Islet precursor cell (in vitro differentiated cells): ENCODE measurements at regions not wholly inside any gene's neighbourhood (a gene's known extent, or its start where the extent isn't known, plus 50 kb on each side); places are given as distances from the start of the nearest gene placed in this dataset.

Source experiments
- DNase-seq: peaks from one replicate; pipeline ENCODE4 v3.0.0-alpha.2; 2018

DNA sequence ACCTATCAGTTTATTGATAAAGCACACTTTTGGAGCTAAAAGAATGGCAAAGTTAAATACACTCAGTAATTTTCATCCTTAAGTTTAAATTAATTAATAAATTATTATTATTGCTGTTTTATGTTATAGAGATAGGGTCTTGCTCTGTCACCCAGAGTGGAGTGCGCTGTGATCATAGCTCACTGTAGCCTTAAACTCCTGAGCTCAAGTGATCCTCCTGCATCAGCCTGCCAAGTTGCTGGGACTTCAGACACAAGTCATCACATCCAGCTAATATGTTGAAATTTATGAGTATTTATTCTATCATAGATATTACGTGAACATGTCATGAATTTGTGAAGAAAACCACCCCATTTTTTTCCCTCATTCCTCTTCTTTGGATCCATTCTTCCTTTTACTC, 64.2 kb downstream of the GJA1 start:
- DNase-seq: no peak

DNA sequence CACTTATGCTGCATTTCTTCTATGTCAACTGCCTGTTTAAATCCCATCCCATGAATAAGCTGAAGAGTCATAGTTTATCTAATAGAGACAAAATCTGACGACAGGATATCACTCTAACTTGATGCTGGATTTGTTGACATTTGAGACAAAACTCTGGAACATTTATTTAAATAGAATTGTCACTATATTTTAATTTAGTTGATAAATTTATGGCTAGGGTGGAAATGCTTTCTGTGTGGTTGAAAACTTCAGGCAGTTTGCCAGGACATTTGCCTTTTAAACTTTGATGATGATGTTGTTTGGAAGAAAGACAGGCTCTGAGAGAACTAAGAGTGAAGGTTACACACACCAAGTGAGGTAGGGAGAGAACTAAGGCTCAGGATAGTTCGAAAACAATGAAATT, 68.1 kb downstream of the GJA1 start:
- DNase-seq: no peak

DNA sequence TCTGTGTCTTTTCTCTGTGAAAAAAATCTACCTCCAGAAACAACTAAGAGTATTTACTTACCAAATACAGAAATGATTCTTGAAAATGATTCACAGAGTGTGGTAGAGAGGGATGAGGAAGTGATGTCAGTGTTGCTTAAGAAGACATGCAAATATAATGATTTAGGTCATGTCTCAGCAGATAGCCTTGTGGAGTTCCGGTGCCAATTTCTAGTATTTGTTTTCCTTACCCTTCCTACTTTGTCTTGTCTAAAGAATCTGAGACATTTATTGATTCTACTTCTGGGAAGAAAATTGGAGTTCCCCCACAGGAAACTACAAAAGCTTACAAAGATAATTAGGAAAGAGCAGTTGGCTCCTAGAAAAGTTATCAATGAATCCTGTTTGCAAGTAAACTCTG, 68.8 kb downstream of the GJA1 start:
- DNase-seq: no peak

DNA sequence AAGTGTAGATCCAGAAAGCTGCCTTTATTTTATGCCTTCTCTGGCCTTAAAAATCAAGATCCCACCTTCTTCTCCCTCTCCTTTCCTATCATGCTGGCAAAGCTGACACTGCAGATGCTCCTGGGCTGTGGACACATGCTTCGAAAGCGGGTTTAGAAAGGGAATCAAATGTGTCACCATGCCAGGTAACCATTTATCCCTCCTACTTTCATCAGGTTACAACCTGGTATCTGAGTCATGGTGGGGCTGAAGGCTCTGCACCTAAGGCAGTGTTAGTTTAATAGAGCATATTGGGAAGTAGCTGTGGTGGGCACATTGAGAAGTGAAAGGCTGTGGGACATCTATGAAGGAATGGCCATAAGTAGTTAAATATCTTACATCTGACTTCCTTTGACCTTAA, 69.8 kb downstream of the GJA1 start:
- DNase-seq: no peak

DNA sequence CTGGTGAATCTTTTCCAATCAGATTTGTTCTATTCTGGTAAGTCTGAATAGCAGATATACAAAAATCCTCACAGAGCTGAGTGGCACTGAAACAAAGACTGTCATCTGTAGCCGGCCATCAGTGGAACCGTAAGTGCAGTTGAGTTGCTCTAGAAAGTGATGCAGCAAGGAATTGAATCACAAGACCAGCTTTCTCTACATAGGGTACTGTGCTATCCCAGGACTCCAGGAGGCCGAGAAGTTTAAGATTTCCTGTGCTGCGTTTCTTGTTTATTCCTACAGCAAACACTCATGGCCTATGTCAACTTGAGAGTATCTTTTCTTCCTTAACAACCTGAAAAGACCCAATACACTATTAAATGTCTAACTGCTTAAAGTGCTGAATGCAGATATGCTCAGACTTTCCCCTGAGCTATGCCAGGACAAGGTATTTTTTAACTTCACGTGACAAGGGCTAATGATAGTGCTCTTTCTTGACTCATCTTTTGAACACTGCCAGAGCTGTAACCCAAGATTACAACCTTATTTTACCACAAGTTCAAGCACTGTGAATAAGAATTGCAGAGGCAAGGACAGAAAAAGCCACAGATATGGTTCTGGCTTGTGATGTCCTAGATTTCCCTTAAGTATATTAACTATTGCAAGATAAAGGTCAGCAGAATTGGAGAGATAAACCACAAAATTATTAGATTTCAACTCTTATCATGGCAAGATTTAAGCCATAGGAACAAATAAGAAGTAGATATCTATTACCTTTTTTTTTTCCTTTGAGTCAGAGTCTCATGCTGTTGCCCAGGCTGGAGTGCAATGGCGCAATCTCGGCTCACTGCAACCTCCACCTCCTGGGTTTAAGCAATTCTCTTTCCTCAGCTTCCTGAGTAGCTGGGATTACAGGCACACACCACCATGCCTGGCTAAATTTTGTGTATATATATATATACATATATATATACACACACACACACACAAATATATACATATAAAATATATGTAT, 71.6 kb downstream of the GJA1 start:
- DNase-seq: no peak

DNA sequence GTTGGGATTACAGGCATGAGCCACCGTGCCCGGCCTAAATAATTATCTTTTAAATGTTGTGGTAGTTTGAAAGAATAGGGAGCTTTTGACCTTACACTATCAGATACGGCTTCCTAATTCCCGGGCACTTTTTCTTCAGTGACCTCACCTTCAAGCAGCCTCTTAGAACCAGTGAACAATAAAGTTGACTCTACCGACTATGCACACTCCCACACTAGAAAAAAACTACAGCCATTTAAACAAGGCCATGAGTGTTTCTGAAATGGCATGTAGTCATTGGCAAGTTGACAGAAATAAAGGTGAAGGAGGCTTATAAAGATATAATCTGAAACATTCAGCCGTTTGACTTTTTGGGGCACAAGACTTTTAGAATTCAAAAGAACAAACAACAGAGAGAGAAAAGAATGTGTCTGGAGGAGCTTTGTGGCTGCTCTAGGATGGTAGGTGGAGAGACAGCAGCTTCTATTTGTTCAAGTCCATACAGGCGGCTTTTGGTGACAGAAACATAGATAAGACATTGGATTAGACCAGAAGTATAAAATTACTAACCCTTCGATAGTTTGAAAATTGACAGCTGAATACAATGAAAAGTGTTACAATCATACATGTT, 75.2 kb downstream of the GJA1 start:
- no peak for DNase-seq

DNA sequence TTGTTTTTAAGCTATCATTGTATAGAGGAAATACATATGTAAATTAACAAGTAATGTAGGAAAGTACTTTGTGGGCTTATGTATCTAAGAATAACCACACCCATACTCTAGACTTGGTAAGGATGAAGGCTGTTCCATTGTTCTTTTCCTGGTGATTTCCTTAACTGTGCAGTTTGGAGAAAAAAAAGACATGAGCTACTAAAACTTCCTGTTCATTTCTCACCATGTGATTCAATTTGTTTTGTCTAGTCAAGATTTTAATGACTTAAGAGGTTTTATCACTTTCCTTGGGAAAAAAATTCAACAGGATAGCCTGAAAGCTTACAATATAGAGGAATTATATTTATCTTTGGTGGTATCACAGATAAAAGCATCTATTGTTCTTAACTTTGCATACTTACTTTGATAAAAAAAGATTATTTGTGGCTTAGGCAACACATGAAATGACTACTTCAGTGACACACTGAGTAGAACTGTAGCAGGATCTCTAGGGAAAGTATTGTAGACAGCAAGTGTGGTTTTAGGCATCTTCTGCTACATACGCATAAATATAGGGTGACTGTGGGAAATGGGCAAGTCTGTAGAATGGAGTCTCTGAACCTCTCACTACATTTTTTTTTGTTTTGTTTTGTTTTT, 80.3 kb downstream of the GJA1 start:
- DNase-seq: no peak

DNA sequence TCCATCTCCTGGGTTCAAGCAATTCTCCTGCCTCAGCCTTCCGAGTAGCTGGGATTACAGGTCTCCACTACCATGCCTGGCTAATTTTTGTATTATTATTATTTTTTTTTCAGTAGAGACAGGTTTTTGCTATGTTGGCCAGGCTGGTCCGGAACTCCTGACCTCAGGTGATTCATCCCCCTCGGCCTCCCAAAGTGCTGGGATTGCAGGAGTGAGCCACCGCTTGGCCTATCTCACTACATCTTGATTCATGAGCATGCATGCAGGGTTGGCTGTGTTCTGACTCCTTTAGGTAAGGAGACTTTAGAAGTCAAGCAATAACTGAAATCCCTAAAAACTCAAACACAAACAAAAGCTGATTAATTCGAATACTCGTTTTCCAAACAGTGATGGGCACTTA, 80.9 kb downstream of the GJA1 start:
- no peak for DNase-seq

DNA sequence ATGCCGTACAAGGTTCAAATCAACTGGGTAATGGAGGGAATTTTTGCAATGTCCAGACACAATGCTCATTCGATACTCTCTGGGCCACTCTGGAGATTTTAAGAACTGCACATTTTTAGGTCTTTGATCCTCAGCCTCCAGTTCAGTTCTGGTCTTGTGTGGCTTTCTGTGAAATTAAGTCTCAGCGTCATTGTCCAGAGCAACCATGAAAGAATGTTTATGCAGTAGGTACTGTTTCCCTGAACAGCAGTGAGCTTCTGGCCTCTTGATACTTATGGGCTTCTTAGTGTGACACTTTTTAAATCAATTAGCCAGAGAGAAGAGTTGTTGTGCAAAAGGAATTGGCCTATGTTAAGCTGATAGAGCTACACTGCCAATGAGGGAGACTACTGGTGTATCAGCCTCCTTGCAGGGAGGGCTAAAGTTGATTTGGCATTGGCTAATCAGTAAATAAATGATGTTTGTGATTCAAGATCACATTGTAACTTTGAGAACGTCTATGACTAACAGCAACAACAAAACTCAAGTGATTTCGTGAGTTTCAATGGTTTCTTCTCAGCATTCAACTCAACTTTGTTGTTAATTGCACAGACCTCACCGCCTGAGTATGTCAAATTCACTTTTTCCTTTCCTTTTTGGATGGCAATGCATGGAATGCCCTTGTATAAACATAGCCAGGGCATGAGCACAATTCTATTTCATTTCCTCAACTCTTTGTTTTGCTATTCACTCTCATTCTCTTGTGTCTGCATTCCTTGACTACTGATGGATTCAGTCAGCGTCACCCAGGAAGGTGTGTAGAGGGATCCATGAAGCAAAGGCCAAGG, 85.1 kb downstream of the GJA1 start:
- peak; percentile 75 for DNase-seq

DNA sequence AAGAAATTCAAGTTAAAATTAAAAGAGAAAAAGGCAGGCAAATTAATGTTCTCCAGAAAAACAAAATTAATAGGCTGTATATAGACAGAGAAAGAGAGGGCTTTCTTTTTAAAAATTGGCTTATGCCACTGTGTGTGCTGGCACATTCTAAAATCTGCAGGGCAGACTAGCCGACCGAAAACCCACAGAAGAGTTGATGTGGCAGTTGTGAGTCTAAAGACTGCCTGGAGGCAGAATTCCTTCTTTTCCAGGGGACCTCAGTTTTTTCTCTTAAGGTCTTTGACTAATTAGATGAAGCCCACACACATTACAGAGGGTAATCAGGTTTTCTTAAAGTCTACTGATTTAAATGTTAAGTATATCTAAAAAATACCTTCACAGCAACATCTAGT, 85.7 kb downstream of the GJA1 start:
- DNase-seq: peak; percentile 71

DNA sequence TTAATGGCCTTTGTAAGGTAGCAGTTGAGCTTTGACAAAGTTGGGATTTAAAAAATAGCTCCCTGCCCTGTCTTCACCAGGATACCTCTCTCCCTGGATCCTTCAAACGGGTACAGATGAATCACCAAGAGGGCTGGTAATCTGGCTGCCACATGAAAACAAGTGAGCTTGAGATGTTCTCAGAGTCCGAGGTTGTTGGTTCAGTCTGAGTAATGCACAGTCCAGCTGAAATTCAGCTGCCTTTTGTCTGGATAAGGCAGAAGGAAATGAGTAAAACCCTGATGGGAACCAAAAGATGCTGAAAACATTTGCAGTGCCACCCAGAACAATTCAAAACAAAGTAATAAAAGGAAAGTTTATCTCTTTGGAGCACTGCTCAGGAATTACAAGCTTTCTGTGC, 86.8 kb downstream of the GJA1 start:
- peak; percentile 89 for DNase-seq

DNA sequence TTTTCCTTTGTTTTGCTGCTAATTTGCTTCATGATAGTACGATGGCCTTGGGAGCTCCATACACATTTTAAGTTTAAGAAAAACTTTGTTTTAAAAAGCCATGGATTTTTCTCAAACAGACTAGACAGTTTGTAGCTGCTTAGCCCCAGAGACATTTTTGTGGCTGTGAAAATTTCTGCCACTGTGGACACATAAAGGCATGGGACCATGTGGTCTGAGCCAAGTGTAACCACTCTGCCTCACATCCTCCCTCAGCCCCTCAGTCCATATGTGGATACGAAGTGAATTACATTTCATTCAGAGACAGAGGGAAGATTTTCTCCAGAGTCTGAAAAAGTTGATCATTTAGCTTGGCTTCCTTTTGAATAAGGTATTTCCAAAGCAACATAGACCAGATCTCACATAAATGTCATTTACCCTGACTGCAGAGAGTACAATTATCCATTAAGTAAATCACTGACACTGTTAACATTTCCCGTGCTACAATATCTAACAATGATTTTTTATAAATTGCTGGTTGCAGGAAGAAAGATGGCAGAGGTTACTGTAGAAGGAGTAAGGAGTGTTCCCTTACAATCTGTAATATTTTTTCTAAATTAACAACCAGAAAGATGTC, 87.4 kb downstream of the GJA1 start:
- no peak for DNase-seq

DNA sequence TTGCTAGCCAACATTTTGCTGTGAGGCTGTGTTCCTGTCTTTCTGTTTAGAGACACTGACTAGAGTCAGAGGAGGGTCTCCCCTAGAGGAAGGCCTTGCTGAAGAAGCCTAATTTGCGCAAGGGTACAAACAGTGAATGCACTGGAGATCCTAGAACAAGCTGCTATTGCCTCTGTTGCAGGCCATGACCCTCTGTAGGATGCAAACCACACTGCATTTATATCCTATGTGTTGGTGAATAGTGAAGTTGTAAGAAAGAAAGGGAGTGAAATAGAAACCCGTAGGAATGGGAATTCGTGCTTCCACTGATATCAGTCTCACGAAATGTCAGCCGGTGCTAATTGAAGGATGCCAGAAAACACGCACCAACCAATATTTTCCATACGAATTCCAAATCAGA, 88.2 kb downstream of the GJA1 start:
- DNase-seq: no peak

DNA sequence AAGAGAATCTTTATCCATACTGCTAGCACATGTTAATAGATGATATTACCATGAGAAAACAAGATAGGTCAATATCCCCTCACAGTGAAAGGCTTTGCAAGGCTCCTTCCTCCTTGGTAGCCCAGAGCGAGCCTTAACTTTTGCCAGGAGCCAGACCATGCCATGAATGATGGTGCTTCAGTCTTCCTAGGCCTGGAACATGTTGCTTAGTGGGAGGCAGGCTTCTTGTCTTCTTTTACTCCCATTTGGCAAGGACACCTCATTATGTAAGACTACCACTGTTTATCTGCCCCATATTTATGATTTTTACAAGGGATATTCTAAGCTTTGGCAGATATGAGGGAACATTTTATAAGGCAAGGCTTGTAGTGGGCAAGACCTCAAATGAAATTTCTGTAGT, 90.8 kb downstream of the GJA1 start:
- DNase-seq: no peak

DNA sequence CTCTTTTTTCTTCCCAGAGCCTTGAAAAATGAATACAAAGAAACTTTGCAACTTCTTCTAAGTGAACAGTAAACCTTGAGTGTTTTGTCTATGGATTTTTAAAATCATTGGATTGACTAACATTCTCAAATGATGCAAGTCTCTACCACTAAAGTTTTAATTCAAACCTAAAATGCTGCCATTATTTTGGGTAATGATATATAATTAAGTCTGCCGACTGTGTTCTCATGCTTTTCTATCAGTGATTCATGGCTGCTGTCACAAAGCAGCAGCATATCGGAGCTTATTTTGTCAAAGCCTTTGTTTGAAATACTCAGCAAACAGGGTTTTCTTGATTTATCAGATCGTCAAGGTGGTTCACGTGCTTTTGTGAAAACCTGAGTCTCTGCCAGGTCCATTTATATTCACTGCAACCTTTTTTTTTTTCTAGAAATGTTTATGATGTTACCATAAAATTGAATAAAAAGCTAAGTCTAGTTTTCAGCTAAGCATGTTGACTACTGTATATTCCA, 96.3 kb downstream of the GJA1 start:
- no peak for DNase-seq

DNA sequence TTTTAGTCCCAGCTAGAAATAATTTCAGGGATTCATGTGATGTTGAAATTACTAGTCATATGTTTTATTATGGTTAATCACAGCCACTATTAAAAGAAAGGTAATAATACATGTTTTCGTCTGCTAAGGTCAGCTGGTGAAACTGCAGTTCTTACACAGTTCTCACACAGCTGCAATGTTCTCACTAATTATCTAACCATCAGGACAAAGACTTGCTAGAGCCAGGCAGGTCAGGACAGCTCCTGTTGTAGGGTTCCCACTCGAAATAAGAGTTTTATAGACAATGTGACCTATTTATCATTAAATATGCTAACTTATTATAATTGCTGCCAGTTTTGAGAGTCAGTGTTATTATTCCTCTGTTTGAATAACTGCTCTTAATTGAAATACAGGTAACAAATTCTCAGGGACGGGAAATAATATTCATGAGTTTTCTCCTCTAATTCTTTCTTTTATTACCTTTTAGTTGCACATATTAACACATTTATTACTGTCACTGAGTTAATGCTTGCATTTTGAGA, 97.9 kb downstream of the GJA1 start:
- no peak for DNase-seq

DNA sequence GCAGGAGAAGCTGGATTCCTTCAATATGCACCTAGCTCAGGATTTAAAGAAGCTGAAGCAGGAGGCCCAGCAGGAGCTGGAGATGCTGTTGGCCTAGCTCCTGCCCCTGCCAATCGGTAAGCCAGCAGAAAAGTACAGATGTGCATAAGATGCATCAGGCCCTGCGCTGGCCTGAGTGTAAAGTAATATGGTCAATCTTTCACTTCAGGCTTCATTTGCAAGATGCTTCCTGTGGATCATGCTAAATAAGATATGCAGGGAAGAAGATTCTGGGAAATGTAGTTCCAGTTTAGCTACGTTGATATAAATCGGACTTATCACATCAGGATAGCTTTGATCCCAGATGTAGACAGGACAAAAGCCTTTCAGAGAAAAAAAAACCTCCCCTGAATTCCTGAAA, 100.3 kb downstream of the GJA1 start:
- no peak for DNase-seq

DNA sequence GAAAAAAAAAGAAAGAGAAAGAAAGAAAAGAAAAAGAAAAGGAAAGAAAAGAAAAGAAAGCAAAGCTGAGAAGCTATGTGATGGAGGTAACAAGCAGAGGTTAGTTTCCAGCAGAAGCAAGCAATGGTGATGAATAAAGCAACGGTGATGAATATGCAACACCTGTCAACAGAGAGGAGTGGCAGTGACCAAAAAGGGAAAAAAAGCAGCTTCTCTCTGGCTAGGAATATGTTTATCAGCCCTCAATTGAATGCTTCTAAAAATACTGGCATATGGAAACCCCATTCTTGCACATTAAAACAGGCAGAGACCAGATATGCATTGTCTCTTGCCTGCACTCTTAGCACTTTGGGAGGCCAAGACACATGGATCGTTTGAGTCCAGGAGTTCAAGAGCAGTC, 100.9 kb downstream of the GJA1 start:
- DNase-seq: no peak

DNA sequence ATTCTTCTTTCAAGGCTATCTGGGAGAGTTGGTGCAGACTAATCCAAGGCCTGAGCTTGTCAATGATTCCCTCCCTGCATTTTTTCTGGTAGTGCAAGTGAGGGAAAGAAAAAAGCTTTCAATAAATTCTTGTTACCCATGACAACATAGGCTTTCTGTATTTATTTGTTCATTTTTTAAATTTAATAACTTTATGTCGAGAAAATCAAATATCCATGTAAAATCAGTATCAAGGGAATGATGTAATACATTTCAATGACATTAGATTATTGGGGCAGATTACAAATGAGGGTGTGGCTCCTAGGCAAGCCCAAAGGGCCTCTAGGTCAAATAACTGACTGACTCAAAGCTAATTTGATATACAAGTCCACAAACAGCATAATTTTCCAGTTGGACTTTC, 104.0 kb downstream of the GJA1 start:
- no peak for DNase-seq

DNA sequence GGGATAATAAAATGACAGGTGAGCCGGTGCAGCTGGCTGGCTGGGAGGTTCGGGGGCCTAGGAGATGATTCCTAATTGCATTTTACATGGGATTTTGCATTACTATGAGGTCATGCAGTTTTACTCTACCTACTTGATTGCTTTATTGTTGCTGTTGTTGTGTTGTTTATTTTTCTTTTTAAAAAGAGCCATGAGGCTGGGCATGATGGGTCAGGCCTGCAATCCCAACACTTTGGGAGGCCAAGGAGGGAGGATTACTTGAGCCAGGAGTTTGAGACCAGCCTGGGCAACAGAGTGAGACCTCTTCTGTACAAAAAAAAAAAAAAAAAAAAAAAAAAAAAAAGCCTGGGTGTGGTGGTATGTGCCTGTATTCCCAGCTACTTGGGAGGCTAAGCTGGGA, 104.8 kb downstream of the GJA1 start:
- no peak for DNase-seq

DNA sequence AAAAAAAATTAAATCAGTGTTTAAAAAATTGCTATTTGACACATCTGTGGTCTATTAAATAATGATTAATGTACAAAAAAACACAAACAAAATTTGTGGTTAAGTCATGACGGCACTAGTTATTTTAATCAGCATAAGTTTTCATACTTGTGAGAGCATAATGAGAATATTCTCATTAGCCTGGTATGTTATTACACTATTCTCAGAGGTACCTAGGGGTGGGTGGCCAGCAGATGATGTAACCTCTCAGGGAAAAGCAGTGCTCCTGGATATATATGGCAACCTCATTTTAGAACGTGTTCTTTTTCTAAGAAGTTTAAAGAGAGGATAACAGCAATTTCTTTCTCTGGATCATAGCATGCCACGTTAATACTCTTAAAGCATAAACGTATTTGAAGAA, 109.2 kb downstream of the GJA1 start:
- no peak for DNase-seq

DNA sequence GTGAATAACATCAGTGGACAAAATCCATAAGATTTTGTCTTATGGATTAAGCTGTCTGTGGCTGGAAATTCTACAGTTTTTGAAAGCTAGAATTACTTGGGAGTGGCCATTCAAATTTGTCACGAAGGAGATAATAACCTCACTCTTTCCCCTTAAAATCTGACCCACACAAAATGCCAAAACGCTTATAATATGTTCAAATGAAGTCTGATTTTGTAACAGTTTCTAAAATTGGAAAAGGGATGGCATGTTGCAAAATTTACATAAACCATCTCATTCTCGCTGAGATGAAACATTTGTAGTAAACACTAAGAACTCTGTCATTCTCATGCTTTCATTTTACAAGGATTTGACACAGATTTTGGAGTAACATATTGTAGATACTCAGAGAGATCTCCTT, 112.7 kb downstream of the GJA1 start:
- no peak for DNase-seq
